ENCODE measurements at regions not wholly inside any gene's neighbourhood (a gene's known extent, or its start where the extent isn't known, plus 50 kb on each side); places are given as distances from the start of the nearest gene placed in this dataset.

GRCh38 chr20:39161900-39162299 is 199.8 kb downstream of the DHX35 start:
- no peak for TF ChIP-seq CTCF (IDR thresholded peaks at IDR 0.05; ENCODE audit: low read length)
- TF ChIP-seq EZH2 (IDR thresholded peaks at IDR 0.05; ENCODE audit: borderline replicate concordance, low read length), result no peak
